ENCODE measurements at regions not wholly inside any gene's neighbourhood (a gene's known extent, or its start where the extent isn't known, plus 50 kb on each side); places are given as distances from the start of the nearest gene placed in this dataset.

DNA sequence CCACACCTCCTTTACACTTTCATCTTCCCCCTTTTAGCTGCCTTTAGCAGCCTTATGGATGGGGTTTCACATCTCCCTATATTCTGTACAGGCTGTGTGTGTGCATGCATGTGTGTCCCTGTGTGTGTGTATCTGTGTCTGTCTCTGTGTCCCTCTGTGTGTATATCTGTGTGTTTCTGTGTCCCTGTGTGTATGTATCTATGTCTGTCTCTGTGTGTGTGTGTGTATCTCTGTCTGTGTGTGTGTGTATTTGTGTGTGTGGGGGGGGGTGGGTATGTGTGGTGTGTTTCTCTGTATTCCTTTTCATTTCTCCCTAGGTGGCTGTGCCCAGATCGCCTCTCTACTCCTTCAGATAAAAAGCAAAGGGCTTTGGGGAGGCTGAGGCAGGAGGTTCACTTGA lies 52.2 kb upstream of the CD83 start:
- no peak for DNase-seq

DNA sequence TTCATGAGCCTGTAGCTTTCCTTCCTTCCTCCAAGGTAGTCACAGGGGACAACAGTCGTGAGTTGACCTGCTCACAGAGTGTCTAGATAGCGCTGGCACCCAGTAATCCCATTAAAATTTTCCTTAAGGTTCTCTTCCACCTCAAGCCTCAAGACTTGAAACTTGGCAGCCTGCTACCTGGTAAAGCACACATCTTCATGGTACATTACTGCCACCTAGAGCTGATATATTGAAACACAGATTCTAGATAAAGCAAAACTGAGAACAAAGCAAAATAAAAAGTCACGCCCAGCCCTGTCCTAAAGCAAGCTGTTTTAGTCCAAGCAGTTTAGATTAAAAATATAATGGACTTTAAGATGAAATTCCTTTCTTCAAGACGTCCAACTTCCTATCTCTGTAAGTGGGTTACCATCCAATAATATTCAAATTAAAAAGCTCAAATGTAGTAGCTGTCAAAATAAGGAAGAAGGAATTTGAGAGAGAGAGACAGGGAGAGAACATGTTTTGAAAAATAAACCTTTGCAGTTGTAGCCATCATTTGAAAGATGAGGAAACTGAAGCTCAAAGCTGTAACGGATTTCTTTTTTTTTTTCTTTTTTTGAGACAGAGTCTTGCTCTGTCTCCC lies 50.7 kb upstream of the CD83 start:
- DNase-seq, result peak; percentile 50 to 90 (median 72)

DNA sequence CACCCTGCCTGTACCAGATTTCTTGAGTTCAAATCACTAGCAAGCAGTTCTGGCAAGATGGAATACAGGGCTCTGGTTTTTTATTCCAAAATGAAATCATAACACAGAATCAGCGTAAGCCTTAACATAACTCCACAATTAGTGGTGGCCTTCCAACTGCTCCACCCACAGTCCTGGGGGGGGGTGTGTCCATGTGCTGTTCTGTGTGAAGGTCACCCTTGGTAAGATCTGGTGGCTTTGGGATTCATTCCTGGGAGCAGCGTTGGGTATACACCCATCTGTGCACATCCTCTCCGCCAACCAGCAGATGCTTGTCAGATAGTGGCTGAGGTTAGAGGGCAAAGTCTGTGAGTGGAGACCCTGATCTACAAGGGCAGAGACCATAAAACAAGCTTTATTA lies 49.9 kb upstream of the CD83 start:
- no peak for DNase-seq

Measured in NCI-H1417 (cell line).